ENCODE measurements at regions not wholly inside any gene's neighbourhood (a gene's known extent, or its start where the extent isn't known, plus 50 kb on each side); places are given as distances from the start of the nearest gene placed in this dataset.

GRCh38 chr2:122205641-122206040, 450.2 kb downstream of the TSN start:
- ChIA-PET CTCF (ENCODE audit: partially characterized antibody) (interaction anchor here (0.6 to 4.1 kb wide), 3 partner anchors 15 to 688 kb away, joined by 3 to 23 read pairs (median 4); no protein-coding TSS in a partner anchor), POLR2A (ENCODE audit: partially characterized antibody) (no interaction called here)
- Histone ChIP-seq H3K9ac (replicated peaks in 1 of 4; ENCODE audit: extremely low read depth in 1 of 4, low read depth in 3 of 4, low read length in 3 of 4) (no peak overlapping the region), H3K9me3 (ENCODE audit: insufficient read depth in 2 of 2, low read depth in 1 of 2, low read length in 1 of 2) (no peaks in the 10 kb centered on the region), H4K5ac (ENCODE audit: insufficient read length, low read depth, low read length) (no peak overlapping the region), H4K20me1 (replicated peaks in 1 of 2; ENCODE audit: control insufficient read depth in 1 of 2, insufficient read depth in 2 of 2, low read length in 2 of 2) (no peaks in the 10 kb centered on the region), H3K4me2 (ENCODE audit: insufficient read depth in 1 of 2, low read depth in 2 of 2, low read length in 2 of 2) (no peak overlapping the region), H4K91ac (replicated peaks; ENCODE audit: insufficient read length, low read length) (no peak overlapping the region), H3K36me3 (ENCODE audit: control insufficient read depth in 2 of 4, insufficient read depth in 4 of 4, low read length in 3 of 4) (no peaks in the 10 kb centered on the region), H3K18ac (ENCODE audit: extremely low read depth, low read length) (no peak overlapping the region), H3K4me1 (replicated peaks in 1 of 4; ENCODE audit: control insufficient read depth in 3 of 4, insufficient read depth in 4 of 4, low read length in 3 of 4) (no peaks in the 10 kb centered on the region), H3K27ac (ENCODE audit: low read depth, low read length) (no peak overlapping the region), H2BK5ac (ENCODE audit: low read depth, low read length) (no peak overlapping the region), H2AFZ (ENCODE audit: low read length) (no peak overlapping the region), H3K14ac (ENCODE audit: insufficient read length) (no peak overlapping the region), H3K79me2 (ENCODE audit: control insufficient read depth in 1 of 2, insufficient read depth in 2 of 2, low read length in 2 of 2) (no peaks in the 10 kb centered on the region), H3K4me3 (ENCODE audit: extremely low read depth in 1 of 4, insufficient read depth in 2 of 4, low read depth in 3 of 4, low read length in 4 of 4) (no peak overlapping the region), H2BK120ac (replicated peaks; ENCODE audit: low read depth, low read length) (no peak overlapping the region), H3K23ac (ENCODE audit: insufficient read length) (no peak overlapping the region), H3K56ac (replicated peaks; ENCODE audit: insufficient read length, low read depth, low read length) (no peak overlapping the region), H3K4ac (replicated peaks; ENCODE audit: insufficient read length, low read depth, low read length) (no peak overlapping the region), H2AK5ac (ENCODE audit: low read depth, low read length) (no peak overlapping the region), H3K27me3 (replicated peaks in 1 of 4; ENCODE audit: control insufficient read depth in 3 of 4, extremely low read depth in 1 of 4, insufficient read depth in 3 of 4, low read length in 3 of 4) (no peaks in the 10 kb centered on the region), H2BK20ac (ENCODE audit: low read length) (no peak overlapping the region), H2BK12ac (ENCODE audit: low read depth, low read length) (no peak overlapping the region), H2BK15ac (ENCODE audit: low read length) (no peak overlapping the region), H3K79me1 (ENCODE audit: low read depth, low read length) (no peaks in the 10 kb centered on the region), H3K23me2 (ENCODE audit: low read depth, low read length) (no peaks in the 10 kb centered on the region), H4K8ac (ENCODE audit: extremely low read depth, insufficient read depth, low read length) (no peak overlapping the region)
- 91% methylated on average over 2 of the region's 2 CpGs; no CpG with 5 or more reads in 1 of the 2 experiments for WGBS, 2 experiments (ENCODE audit: extremely low coverage in 1 of 2, insufficient coverage in 1 of 2, insufficient read length in 1 of 2, insufficient replicate concordance in 2 of 2, low coverage in 1 of 2, low lambda C conversion rate in 2 of 2, missing lambda C conversion rate in 1 of 2)
- FAIRE-seq (no peak), DNase-seq (ENCODE audit: low read depth in 1 of 2, low spot score in 2 of 2) (no peak)
- no peak for TF ChIP-seq ATF3 (IDR thresholded peaks at IDR 0.05; ENCODE audit: insufficient read depth, low read depth, low read length)
- TF ChIP-seq BRCA1 (IDR thresholded peaks at IDR 0.05; ENCODE audit: low read depth, low read length): no peak
- TF ChIP-seq POLR2AphosphoS5 (IDR thresholded peaks at IDR 0.05; ENCODE audit: low read depth, low read length): no peak
- no peak for TF ChIP-seq ASH2L (IDR thresholded peaks at IDR 0.05; ENCODE audit: low read length)
- TF ChIP-seq TAF7 (optimal IDR thresholded peaks at IDR 0.05; ENCODE audit: borderline replicate concordance, low read depth, low read length): no peak
- TF ChIP-seq KDM5A (IDR thresholded peaks at IDR 0.05; ENCODE audit: low read length): no peak
- TF ChIP-seq BACH1 (IDR thresholded peaks at IDR 0.05; ENCODE audit: low read length): no peak
- TF ChIP-seq CHD2 (IDR thresholded peaks at IDR 0.05; ENCODE audit: low read length): no peak
- TF ChIP-seq POU5F1 (IDR thresholded peaks at IDR 0.05; ENCODE audit: low read depth, low read length): no peak
- TF ChIP-seq RNF2 (IDR thresholded peaks at IDR 0.05; ENCODE audit: borderline replicate concordance, low read depth, low read length, missing control alignments, poor library complexity, severe bottlenecking): no peak
- TF ChIP-seq SUZ12 (IDR thresholded peaks at IDR 0.05; ENCODE audit: low read length): no peak
- no peak for TF ChIP-seq NRF1 (IDR thresholded peaks at IDR 0.05; ENCODE audit: low read depth, low read length)
- TF ChIP-seq SAP30 (IDR thresholded peaks at IDR 0.05; ENCODE audit: insufficient read depth, insufficient replicate concordance, low read length): no peak
- no peak for TF ChIP-seq CBX8 (IDR thresholded peaks at IDR 0.05; ENCODE audit: borderline replicate concordance, low read depth, low read length)
- no peak for TF ChIP-seq MAFK (IDR thresholded peaks at IDR 0.05; ENCODE audit: low read depth, low read length)
